ENCODE measurements at regions not wholly inside any gene's neighbourhood (a gene's known extent, or its start where the extent isn't known, plus 50 kb on each side); places are given as distances from the start of the nearest gene placed in this dataset.

DNA sequence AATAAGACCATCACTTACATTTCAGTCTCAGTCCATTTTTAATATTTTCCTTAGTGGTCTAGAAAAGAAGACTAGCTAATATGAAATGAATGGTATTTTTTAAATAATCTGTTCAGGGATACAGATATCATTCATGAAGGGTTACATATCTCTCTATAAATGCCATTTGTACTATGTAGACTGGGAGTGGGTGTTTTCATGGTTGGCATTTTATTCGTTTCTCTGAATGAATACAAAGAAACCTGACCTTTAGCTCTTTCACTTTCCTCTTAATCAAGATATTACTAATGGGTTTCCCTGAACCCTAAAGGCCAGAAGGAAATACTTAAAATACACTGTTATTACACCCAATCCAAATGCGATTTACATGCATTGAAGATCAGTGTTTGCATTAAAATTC, 788.9 kb downstream of the TBC1D32 start:
- H3K4me3 ChIP-seq (ENCODE audit: low read depth, low read length) = no peak overlapping the region
- TF ChIP-seq CTCF (IDR thresholded peaks at IDR 0.05; ENCODE audit: insufficient read depth, low read length) = no peak
- no peak for DNase-seq (ENCODE audit: low read depth)

DNA sequence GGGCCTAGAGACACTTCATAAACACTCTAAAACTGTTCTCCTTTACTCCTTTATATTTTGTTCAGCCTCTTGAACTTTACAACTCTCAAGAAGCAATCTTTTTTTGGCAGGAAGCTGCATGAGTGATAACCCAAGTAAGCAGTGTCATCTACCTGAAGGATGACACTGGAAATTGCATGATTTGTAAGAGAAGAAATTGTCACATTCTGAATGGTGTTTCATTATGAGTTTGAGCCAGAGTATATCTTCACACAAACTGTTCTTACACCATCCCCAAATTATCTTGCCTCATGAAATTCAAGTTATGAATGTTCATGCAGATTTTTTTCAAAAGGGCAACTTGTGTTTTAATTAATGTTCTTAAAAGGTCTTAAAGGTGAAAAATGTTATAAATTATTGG, 799.3 kb downstream of the TBC1D32 start:
- DNase-seq (ENCODE audit: low read depth) = no peak
- no peak overlapping the region for H3K4me3 ChIP-seq (ENCODE audit: low read depth, low read length)
- TF ChIP-seq CTCF (IDR thresholded peaks at IDR 0.05; ENCODE audit: insufficient read depth, low read length) = no peak

- TF ChIP-seq CTCF (IDR thresholded peaks at IDR 0.05; ENCODE audit: insufficient read depth, low read length) = no peak
- no peak overlapping the region for H3K4me3 ChIP-seq (ENCODE audit: low read depth, low read length)
- DNase-seq (ENCODE audit: low read depth) = no peak
Observed at GRCh38 chr6:120526576-120526975, 807.7 kb downstream of the TBC1D32 start.

- TF ChIP-seq CTCF (IDR thresholded peaks at IDR 0.05; ENCODE audit: insufficient read depth, low read length) = no peak
- DNase-seq (ENCODE audit: low read depth) = no peak
Observed at GRCh38 chr6:120514544-120514943, 819.7 kb downstream of the TBC1D32 start.

GRCh38 chr6:120511712-120512111, 822.6 kb downstream of the TBC1D32 start:
- TF ChIP-seq CTCF (IDR thresholded peaks at IDR 0.05; ENCODE audit: insufficient read depth, low read length) = no peak
- DNase-seq (ENCODE audit: low read depth) = no peak
- H3K4me3 ChIP-seq (ENCODE audit: low read depth, low read length) = no peak overlapping the region

More at GRCh38 chr6:120514544-120514943, 819.7 kb downstream of the TBC1D32 start:
- no peak overlapping the region for H3K4me3 ChIP-seq (ENCODE audit: low read depth, low read length)

DNA sequence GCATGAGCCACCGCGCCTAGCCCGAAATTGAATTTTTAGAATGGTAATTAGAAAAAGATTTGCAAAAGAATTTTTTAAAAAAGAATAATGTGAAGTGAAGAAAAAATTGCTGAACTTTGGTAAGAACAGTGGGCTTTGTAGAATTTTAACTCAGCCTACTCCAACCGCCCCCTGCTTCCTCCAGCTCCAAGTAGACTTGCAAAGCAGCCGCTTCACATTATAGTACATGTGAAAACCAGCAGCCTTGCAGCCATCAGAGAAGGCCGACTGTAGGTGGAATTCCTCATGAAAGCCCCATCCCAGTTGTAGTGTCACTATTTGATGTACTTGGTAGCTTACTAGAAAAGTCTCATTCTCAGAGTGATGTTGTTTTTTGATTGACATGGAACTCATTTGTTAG, 835.6 kb downstream of the TBC1D32 start:
- no peak for TF ChIP-seq CTCF (IDR thresholded peaks at IDR 0.05; ENCODE audit: insufficient read depth, low read length)
- no peak overlapping the region for H3K4me3 ChIP-seq (ENCODE audit: low read depth, low read length)
- DNase-seq (ENCODE audit: low read depth) = no peak

DNA sequence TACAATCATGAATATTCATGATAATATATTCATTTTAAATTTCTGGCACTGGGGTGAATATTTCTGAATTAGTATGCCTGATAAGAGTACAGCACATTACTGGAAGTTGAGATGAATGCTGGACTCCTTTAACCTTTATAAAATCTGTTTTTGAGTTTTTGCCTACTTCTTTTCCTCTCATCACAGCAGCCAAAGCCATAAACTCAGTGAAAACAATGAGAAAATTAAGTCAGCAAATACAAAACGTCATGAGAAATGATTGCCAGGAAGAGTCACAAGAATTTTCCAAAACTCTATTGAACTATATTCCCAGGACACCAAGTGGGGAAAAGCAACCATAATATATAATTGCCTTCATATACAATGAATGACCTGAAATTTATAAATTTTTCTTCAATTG, 837.6 kb downstream of the TBC1D32 start:
- H3K4me3 ChIP-seq (ENCODE audit: low read depth, low read length) = no peak overlapping the region
- TF ChIP-seq CTCF (IDR thresholded peaks at IDR 0.05; ENCODE audit: insufficient read depth, low read length) = no peak

More for the DNA sequence above, 837.6 kb downstream of the TBC1D32 start:
- DNase-seq (ENCODE audit: low read depth) = no peak

Data from fibroblast of the aortic adventitia (primary cell).